WERI-Rb-1 (cell line): ENCODE measurements at regions not wholly inside any gene's neighbourhood (a gene's known extent, or its start where the extent isn't known, plus 50 kb on each side); places are given as distances from the start of the nearest gene placed in this dataset.
A peak's percentile ranks its signal among the peaks of the same experiment; 100 is the strongest.
"Not testable (repeated sequence)": the region's sequence is repeated elsewhere in the genome, so short reads cannot be mapped to it uniquely, and the experiment has no call there.

Source experiments
- DNase-seq: peaks from one replicate; pipeline ENCODE4 v3.0.0-alpha.2; 2020
- H3K27ac ChIP-seq: fragments of 250-450 bp; sonication (Bioruptor Pico); 2 replicates; pipeline ENCODE4 v1.5.1; 2020; ENCODE audit warnings: mild to moderate bottlenecking, moderate library complexity
- H3K27me3 ChIP-seq: fragments of 250-450 bp; sonication (Bioruptor Pico); 2 replicates; pipeline ENCODE4 v1.5.1; 2021; ENCODE audit warnings: mild to moderate bottlenecking, low read depth, moderate library complexity; ENCODE audit not compliant: insufficient read depth, severe bottlenecking
- H3K36me3 ChIP-seq: fragments of 250-450 bp; sonication (Bioruptor Pico); 2 replicates; pipeline ENCODE4 v1.5.1; 2020; ENCODE audit warnings: mild to moderate bottlenecking, moderate library complexity
- H3K4me3 ChIP-seq: 2 replicates; pipeline ENCODE4 v1.5.1; 2011; ENCODE audit warnings: low read depth, mild to moderate bottlenecking, control low read depth, low read length
- H3K9me3 ChIP-seq: fragments of 250-450 bp; sonication (Bioruptor Pico); 2 replicates; pipeline ENCODE4 v1.5.1; 2021; ENCODE audit warnings: mild to moderate bottlenecking, moderate library complexity; ENCODE audit not compliant: severe bottlenecking
- CTCF ChIP-seq: IDR thresholded peaks from 2 replicates; pipeline ENCODE4 v1.5.1; 2011; ENCODE audit warnings: low read depth, mild to moderate bottlenecking, control low read depth, inconsistent platforms, low read length

- TF ChIP-seq CTCF: peak; percentile 67
- Histone ChIP-seq H3K4me3 (no peak overlapping the region), H3K27ac (no peak overlapping the region), H3K36me3 (no peaks in the 10 kb centered on the region), H3K9me3 (no peaks in the 10 kb centered on the region), H3K27me3 (no peaks in the 10 kb centered on the region)
- peak; percentile 77 for DNase-seq
Measured at GRCh38 chr5:9774472-9775079, 144.4 kb upstream of the TAS2R1 start.

- H3K36me3 ChIP-seq: no peaks in the 10 kb centered on the region
- no peak overlapping the region for H3K4me3 ChIP-seq
- no peaks in the 10 kb centered on the region for H3K9me3 ChIP-seq
- DNase-seq: no peak
- H3K27me3 ChIP-seq: no peaks in the 10 kb centered on the region
- no peak overlapping the region for H3K27ac ChIP-seq
- no peak for TF ChIP-seq CTCF
Measured at GRCh38 chr5:9771079-9771478, 140.9 kb upstream of the TAS2R1 start.

- no peak for TF ChIP-seq CTCF
- H3K36me3 ChIP-seq: no peaks in the 10 kb centered on the region
Measured at GRCh38 chr5:9766581-9766980, 136.4 kb upstream of the TAS2R1 start.

GRCh38 chr5:9765419-9766140 lies 135.4 kb upstream of the TAS2R1 start:
- no peaks in the 10 kb centered on the region for H3K9me3 ChIP-seq
- H3K27ac ChIP-seq: no peak overlapping the region
- no peak overlapping the region for H3K4me3 ChIP-seq
- TF ChIP-seq CTCF: no peak
- DNase-seq: no peak
- H3K36me3 ChIP-seq: no peaks in the 10 kb centered on the region
- no peaks in the 10 kb centered on the region for H3K27me3 ChIP-seq

More at GRCh38 chr5:9766581-9766980, 136.4 kb upstream of the TAS2R1 start:
- no peak for DNase-seq
- Histone ChIP-seq H3K27ac (no peak overlapping the region), H3K27me3 (no peaks in the 10 kb centered on the region), H3K4me3 (no peak overlapping the region), H3K9me3 (no peaks in the 10 kb centered on the region)

GRCh38 chr5:9761706-9762105 lies 131.6 kb upstream of the TAS2R1 start:
- Histone ChIP-seq H3K36me3 (no peaks in the 10 kb centered on the region), H3K27ac (no peak overlapping the region), H3K27me3 (no peaks in the 10 kb centered on the region), H3K9me3 (no peaks in the 10 kb centered on the region), H3K4me3 (no peak overlapping the region)
- TF ChIP-seq CTCF: no peak
- DNase-seq: no peak

- not testable (repeated sequence) for H3K27ac ChIP-seq, DNase-seq, H3K9me3 ChIP-seq, H3K36me3 ChIP-seq, H3K4me3 ChIP-seq, H3K27me3 ChIP-seq
Measured at GRCh38 chr5:9752670-9753069, 122.5 kb upstream of the TAS2R1 start.
